ENCODE measurements at regions not wholly inside any gene's neighbourhood (a gene's known extent, or its start where the extent isn't known, plus 50 kb on each side); places are given as distances from the start of the nearest gene placed in this dataset.

DNA sequence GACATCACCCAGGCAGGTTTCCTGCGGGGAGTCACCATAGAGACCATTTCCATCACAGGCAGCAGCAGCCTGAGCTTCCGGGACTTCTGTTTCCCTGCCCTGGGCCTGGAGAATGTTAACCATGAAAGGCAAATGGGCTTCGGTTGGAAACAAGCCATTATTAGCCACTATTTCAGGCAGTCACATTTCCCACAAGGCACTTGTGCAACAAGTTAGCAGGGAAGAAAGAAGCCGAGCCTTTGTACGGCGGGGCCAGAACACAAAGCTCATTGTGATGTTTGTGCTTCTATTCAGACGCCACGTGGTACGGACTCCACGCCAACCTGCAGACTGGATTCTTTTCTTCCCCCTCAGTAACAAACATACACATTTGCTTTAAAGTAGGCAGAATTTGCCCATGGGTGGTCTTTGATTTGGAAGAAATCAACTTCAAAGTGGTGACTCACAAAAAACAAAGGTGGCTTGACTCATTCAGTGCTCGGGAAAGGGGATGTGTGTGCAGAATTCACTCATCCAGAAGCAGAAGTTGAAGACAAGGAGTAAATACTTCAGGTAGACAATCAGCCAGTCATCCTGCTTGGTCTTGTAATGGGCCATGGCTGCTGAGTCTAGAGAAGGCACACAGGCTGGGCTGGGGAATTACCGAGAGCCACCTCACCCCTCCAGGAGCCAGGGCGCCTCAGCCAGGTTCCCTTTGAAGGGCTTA lies 154.2 kb upstream of the PRMT8 start:
- no peak for ATAC-seq
- no peaks in the 10 kb centered on the region for H3K9me3 ChIP-seq
- peaks cover 0 to 16% of the 10 kb centered on the region in 2 donors for H3K27me3 ChIP-seq
- no peak for DNase-seq
- TF ChIP-seq, protein P1, sequence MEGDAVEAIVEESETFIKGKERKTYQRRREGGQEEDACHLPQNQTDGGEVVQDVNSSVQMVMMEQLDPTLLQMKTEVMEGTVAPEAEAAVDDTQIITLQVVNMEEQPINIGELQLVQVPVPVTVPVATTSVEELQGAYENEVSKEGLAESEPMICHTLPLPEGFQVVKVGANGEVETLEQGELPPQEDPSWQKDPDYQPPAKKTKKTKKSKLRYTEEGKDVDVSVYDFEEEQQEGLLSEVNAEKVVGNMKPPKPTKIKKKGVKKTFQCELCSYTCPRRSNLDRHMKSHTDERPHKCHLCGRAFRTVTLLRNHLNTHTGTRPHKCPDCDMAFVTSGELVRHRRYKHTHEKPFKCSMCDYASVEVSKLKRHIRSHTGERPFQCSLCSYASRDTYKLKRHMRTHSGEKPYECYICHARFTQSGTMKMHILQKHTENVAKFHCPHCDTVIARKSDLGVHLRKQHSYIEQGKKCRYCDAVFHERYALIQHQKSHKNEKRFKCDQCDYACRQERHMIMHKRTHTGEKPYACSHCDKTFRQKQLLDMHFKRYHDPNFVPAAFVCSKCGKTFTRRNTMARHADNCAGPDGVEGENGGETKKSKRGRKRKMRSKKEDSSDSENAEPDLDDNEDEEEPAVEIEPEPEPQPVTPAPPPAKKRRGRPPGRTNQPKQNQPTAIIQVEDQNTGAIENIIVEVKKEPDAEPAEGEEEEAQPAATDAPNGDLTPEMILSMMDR (IDR thresholded peaks at IDR 0.05) = no peak
- no peaks in the 10 kb centered on the region for H3K4me1 ChIP-seq
- no peak overlapping the region for H3K27ac ChIP-seq
- intact Hi-C loops (cut with DNase I) = no loop called here
- no peaks in the 10 kb centered on the region for H3K36me3 ChIP-seq
- H3K4me3 ChIP-seq = no peak overlapping the region

DNA sequence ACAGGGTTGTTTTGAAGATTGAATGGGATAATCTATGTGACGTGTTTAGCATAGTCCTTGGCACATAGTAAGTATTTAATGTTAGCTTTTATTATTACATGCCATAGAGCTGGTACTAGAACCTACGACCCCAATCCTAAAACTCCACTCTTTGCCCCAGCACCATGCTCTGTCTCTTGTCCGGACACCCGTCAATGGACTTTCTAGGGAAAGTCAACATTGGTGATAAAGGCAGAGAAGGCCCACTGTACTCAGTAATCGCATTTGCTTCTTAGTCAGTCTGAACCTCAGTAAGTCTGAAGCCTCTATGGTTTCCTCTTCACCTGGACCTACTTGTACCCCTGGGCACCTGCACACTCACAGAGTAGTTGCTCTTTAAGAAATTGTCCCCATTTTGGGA lies 153.1 kb upstream of the PRMT8 start:
- no peaks in the 10 kb centered on the region for H3K4me1 ChIP-seq
- intact Hi-C loops (cut with DNase I) = no loop called here
- H3K27me3 ChIP-seq = peaks cover 0 to 28% of the 10 kb centered on the region in 2 donors
- DNase-seq (no peak), ATAC-seq (no peak)
- no peak overlapping the region for H3K27ac ChIP-seq
- H3K36me3 ChIP-seq = no peaks in the 10 kb centered on the region
- no peak overlapping the region for H3K4me3 ChIP-seq
- H3K9me3 ChIP-seq = no peaks in the 10 kb centered on the region
- TF ChIP-seq, protein P1 (IDR thresholded peaks at IDR 0.05) = no peak

DNA sequence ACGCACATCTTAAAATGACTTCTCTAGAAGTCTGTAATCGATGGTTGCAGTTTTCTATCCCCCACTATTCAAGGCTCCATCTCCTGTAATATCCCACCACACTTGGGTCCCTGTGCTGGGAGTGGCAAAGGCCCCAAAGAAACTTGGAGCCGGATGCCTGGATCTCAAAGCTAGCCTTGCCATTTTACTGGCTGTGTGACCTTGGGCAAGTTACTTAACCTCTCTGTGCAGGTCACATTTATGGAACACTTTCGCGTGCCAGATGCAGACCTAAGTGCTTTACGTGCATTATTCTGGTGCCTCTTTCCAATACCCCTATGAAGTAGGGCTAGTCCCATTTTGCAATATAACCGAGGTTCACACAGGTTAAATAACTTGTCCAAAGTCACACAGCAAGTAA lies 151.8 kb upstream of the PRMT8 start:
- Histone ChIP-seq H3K27ac (no peak overlapping the region), H3K4me1 (no peaks in the 10 kb centered on the region), H3K4me3 (no peak overlapping the region), H3K27me3 (peaks cover 0 to 33% of the 10 kb centered on the region in 2 donors), H3K36me3 (no peaks in the 10 kb centered on the region), H3K9me3 (no peaks in the 10 kb centered on the region)
- DNase-seq = no peak
- no peak for ATAC-seq
- intact Hi-C loops (cut with DNase I) = no loop called here
- TF ChIP-seq, protein P1 (IDR thresholded peaks at IDR 0.05) = no peak

DNA sequence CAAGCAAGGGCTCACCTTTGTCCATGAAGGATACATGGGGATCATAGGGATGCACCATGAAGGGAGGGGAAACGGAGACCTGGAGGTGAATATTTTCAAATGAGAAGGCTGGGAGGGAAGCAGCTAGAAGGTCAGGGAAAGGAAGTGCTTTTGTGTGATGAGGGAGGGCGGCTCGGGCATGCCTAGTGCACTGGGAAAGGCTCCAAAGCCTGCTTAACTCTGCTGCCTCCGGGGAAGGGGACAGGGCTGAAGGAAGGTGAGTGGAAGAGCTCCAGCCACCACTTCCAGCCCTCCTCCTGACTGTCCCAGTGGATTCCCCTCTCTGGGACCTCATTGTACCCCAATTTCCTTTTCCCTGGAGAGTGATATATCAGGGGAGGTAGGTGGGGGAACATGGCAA lies 149.4 kb upstream of the PRMT8 start:
- DNase-seq (no peak), ATAC-seq (peak; percentile 57)
- Histone ChIP-seq H3K27me3 (peaks cover 0 to 30% of the 10 kb centered on the region in 2 donors), H3K4me1 (no peaks in the 10 kb centered on the region), H3K9me3 (no peaks in the 10 kb centered on the region), H3K27ac (no peak overlapping the region), H3K36me3 (no peaks in the 10 kb centered on the region), H3K4me3 (no peak overlapping the region)
- TF ChIP-seq, protein P1 (IDR thresholded peaks at IDR 0.05) = no peak
- intact Hi-C loops (cut with DNase I) = no loop called here

DNA sequence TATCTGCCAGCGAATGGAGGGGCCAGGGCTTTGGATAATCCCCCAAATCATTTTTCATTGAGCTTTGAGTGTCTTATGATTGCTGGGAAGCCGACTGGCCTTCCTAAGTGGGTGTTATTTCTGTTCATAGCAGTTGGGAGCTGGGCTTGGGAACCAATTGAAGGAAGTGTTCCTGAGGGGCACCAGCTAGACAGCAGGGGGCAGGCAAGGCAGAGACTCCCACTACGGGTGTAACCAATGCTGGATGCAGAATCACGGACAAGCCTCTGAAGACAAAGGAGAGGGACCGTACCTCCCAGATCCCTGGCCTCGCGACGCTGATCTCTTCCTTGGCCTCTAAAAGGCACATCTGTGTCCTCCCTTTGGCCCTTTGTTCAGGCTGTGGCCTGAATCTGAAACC lies 149.0 kb upstream of the PRMT8 start:
- no peaks in the 10 kb centered on the region for H3K4me1 ChIP-seq
- DNase-seq = peak in 2 of 4 donors; percentile 62 to 79
- no peaks in the 10 kb centered on the region for H3K36me3 ChIP-seq
- TF ChIP-seq, protein P1 (IDR thresholded peaks at IDR 0.05) = peak; percentile 21 to 38
- intact Hi-C loops (cut with DNase I) = no loop called here
- H3K4me3 ChIP-seq = no peak overlapping the region
- H3K27ac ChIP-seq = no peak overlapping the region
- peak; percentile 77 for ATAC-seq
- H3K27me3 ChIP-seq = peaks cover 0 to 30% of the 10 kb centered on the region in 2 donors
- no peaks in the 10 kb centered on the region for H3K9me3 ChIP-seq

Measured in left lung (tissue), 4 donors.